ENCODE measurements at regions not wholly inside any gene's neighbourhood (a gene's known extent, or its start where the extent isn't known, plus 50 kb on each side); places are given as distances from the start of the nearest gene placed in this dataset.
A peak's percentile ranks its signal among the peaks of the same experiment; 100 is the strongest.

DNA sequence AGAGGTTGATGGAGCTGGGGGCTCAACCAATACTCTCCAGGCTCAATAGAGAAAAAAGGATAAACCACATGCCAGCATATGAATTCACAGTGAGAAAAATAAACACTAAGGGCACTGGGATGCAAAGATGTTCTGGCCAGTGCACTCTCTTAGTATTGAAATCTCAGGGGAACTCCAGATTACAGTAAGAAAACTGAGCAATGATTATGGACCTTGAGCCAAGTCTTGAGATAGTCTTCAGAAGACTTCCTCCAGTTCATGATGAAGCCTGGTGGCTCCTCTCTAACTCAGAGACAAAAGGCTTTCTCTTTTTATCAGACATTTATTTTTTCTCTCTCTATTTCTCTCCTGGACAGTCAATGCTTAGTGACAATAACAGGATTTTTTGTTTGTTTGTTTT is 139.8 kb upstream of the SPEF2 start:
- no peak for DNase-seq (ENCODE audit: low read depth)

DNA sequence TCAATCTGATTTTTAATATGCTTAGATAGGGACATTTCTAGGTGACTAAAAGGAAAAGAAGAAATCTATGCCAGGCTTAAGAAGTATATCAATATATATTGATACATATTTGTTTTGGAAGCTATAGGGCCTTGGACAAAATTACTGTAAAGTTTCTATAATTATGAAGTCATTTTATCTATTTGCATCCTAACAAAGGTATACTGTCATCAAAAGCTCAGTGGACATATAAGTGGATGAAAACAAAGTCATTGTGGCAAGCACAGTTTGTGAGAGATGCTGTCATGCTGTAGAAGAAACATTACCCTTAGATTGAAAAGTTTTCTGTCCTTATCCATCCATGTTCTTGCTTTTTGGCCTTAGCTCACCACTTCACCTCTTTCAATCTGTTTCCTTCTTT is 140.3 kb upstream of the SPEF2 start:
- no peak for DNase-seq (ENCODE audit: low read depth)

- DNase-seq (ENCODE audit: low read depth): no peak
Measured at GRCh38 chr5:35476797-35477196, 140.9 kb upstream of the SPEF2 start.

DNA sequence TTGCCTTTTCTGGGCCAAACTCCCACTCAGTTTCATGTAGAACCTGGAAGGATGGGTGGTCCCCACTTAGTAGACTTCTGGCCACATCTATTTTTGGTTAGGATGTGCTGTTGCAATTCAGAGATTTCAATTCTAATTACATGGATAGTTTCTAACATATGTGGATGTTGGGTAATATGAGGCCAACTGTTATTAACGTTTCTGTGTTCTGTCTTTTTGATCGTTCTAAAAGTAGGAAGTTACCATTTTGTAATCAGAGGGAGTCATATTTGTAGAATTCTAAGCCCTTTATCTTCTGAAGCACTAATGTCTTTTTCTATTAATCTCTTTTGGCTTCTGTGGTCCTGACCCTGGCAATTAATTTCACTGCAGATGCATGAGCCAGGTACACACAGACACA is 141.6 kb upstream of the SPEF2 start:
- DNase-seq (ENCODE audit: low read depth): no peak

DNA sequence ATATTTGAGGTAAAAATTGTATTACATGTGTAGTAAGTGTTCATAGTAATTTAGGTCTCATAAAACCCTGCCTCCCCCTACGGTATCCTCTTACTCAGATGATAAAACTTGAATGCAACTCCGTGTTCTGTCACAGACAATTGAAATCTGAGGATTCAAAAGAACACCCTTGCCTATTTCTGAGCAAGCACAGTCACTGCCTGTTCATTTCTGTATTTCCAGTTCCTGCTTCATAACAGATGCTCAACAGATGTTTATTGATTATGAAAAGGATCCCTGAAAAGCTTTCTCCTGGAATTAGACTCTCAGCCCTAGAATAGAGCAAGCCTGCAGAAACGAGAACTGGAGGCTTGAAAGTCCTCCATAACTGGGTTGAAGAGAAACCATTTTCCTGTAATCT is 144.1 kb upstream of the SPEF2 start:
- no peak for DNase-seq (ENCODE audit: low read depth)

GRCh38 chr5:35470866-35471265 is 146.8 kb upstream of the SPEF2 start:
- no peak for DNase-seq (ENCODE audit: low read depth)

DNA sequence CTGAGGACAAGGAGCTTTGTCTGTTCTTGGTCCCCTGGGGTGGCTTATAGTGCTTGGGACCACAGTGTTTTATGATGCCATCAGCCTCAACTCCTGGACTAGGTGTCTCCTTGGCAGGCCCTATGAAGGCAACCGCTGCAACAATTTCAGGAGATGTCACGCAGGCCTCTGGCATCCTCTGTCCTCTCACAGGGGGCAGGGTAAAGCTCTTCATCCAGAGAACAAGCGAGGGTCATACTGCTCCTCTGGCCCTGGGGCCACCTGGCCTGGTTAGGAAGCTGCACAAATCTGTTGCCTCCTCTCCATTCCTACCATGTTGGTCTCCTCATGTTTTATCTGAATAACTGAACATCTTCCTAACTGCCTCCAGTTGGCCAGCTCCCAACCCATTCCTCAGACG is 148.9 kb upstream of the SPEF2 start:
- DNase-seq (ENCODE audit: low read depth): no peak

GRCh38 chr5:35466746-35467145 is 150.9 kb upstream of the SPEF2 start:
- DNase-seq (ENCODE audit: low read depth): no peak

DNA sequence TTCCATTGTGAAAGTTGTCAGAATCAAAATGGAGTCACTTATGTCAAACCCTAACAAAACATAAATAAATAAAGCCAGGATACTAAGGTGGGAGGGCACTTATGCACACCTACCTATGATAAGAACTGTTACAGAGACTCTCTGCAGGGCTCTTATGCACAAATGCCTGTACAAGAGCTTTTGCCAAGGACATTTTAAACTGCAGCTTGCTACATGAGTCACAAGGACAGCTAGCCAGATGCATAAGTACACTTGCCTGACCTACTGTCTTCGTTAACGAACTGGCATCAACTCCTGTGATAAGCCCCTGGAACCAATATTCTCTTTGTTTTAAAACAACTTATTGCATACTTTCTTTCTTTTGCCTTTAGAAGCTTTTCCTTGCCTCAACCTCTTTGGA is 152.9 kb upstream of the SPEF2 start:
- no peak for DNase-seq (ENCODE audit: low read depth)

- DNase-seq (ENCODE audit: low read depth): no peak
Measured at GRCh38 chr5:35461530-35461929, 156.1 kb upstream of the SPEF2 start.

DNA sequence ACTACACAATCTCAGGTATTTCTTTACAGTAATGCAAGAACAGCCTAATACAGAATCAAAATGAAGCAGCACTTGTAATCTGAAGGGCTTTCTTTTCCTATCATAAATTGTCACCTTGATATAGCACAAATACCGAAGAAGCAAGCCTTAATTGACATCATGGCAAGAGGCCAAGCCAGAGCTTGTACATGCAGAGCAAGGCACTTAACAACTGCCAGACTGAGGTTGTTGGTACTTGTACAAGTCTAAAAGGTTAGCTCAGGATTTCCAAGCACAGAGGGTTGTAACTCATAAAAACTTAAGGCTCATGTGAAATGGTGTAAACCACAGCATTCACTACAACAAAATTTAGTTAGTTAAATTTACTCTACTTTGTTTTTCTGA is 158.8 kb upstream of the SPEF2 start:
- DNase-seq (ENCODE audit: low read depth): no peak

GRCh38 chr5:35457912-35458823 is 159.5 kb upstream of the SPEF2 start:
- no peak for DNase-seq (ENCODE audit: low read depth)

GRCh38 chr5:35456506-35456905 is 161.2 kb upstream of the SPEF2 start:
- DNase-seq (ENCODE audit: low read depth): no peak

GRCh38 chr5:35454011-35454525 is 163.6 kb upstream of the SPEF2 start:
- no peak for DNase-seq (ENCODE audit: low read depth)

DNA sequence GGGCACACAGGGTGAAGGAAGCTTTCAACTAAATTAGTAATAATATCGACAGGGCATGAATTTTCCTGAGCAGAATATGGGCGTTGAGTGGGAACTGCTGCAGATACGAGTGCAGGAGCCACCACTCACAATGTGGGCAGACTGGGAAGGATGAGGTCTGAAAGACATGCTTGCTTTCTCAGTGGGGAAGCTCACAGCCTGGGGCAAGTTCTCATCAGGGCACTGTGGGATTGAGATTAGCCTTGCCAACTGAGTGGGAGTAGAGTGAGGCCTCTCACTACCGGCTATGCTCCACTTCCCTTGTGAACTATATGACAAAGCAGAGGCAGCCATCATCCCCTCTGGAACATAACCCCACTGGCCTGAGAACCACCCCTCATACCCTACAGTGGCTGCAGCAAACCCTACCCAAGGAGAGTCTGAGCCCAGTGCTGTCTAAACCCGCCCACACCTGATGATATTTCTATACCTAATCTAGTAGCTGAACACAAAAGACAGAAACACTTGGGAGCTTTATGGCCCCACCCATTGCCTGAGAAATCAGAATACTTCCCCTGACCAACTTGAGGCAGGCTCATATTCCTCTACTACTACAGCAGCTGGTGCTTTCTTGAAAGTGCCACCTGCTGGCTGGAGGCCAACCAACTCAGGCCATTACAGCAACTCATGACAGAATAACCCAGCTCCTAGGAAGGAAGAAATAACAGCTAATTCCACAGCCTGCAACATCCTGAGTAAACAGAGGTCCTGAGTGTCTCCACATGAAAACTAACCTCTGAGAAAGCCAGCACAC is 173.7 kb upstream of the SPEF2 start:
- DNase-seq (ENCODE audit: low read depth): no peak

DNA sequence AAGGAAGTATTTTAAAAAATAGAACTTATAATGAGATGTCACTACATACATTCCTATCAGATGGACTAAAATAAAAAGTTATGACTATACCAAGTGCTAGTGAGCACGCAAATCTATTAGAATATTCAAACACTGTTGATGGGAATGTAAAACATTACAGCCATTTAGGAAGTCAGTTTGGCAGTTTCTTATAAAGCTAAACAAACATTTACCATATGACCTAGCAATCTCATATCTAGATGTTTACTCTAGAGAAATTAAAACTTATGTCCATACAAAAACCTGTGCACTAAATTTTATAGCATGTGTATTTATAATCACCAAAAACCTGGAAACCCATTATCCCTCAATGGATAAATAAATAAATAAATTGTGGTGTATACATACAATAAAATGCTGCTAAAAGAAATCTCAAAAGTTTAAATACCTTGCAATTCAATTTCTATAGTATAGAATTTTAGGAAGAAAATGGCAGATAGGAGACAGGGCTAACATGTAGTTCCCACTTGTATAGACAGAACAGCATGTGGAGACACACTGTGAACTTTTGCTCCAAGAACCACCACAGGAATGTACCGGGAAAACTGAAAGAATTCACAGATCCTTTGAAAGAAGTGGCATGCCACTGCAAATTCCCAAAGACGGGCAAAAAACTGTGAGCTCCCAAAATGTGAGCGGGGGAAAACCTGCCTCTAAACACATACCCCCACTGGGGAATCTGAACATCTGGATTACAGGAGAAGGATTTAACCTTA is 174.6 kb upstream of the SPEF2 start:
- no peak for DNase-seq (ENCODE audit: low read depth)

DNA sequence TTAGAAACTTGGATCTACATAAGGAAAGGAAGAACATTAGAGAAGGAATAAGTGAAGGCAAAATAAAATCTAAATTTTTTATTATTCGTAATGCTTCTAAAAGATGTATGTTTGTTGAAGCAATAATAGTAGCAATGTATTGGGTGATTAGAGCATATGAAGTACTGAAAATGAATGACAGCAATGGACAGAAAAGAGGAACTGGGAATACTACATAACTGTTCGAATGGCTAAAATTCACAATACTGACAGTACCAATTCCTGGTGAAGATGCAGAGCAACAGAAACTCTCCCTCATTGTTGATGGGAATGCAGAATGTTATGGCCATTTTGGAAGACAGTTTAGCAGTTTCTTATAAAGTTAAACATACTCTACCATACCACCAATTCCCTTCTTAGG is 177.3 kb upstream of the SPEF2 start:
- no peak for DNase-seq (ENCODE audit: low read depth)

DNA sequence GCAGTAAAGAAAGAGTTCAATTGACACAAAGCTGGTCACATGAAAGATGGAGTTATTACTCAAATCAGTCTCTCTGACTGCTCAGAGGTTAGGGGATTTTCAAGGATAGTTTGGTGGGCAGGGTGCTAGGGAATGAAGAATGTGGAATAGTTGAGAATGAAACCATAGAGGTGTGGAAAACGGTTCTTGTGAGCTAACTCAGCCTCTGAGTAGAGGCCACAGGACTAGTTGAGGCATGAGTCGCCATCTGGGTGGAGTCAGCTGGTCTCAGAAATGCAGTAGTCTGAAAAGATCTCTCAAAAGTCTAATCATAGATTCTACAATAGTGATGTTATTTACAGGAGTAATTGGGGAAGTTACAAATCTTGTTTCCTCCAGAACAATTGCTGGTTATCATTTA is 178.9 kb upstream of the SPEF2 start:
- no peak for DNase-seq (ENCODE audit: low read depth)

DNA sequence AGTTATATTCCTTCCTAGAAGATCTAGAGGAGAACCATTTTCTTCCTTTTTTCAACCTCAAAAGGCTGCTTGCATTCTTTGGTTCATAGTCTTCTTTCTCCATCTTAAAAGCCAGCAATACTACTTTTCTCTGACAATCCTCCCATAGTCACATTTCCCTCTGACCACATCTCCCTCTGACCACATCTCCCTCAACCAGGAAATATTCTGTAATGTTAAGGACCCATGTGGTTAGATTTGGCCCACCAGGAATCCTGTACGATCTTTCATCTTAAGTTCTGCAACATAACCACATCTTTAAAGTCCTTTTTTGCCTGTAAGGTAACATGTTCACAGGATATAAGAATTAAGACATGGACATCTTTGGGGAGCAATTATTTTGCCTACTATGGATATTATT is 179.4 kb upstream of the SPEF2 start:
- DNase-seq (ENCODE audit: low read depth): no peak

- DNase-seq (ENCODE audit: low read depth): peak; percentile 8
Measured at GRCh38 chr5:35436400-35437057, 181.1 kb upstream of the SPEF2 start.

- DNase-seq (ENCODE audit: low read depth): no peak
Measured at GRCh38 chr5:35430381-35431162, 187.1 kb upstream of the SPEF2 start.
